Loucy (cell line): ENCODE measurements at regions not wholly inside any gene's neighbourhood (a gene's known extent, or its start where the extent isn't known, plus 50 kb on each side); places are given as distances from the start of the nearest gene placed in this dataset.

Experiments
- H2AFZ ChIP-seq: fragments of 200-600 bp; sonication (generic); 2 replicates; pipeline ENCODE4 v1.6.0; 2016; ENCODE audit warnings: antibody characterized with exemption, mild to moderate bottlenecking, low read length, moderate library complexity
- H3F3A ChIP-seq: fragments of 200-600 bp; 2 replicates; pipeline ENCODE4 v1.6.0; 2016; ENCODE audit warnings: antibody characterized with exemption, low read depth, mild to moderate bottlenecking
- H3K27me3 ChIP-seq: fragments of 200-600 bp; sonication (generic); 2 replicates; pipeline ENCODE4 v1.6.1; 2014; ENCODE audit warnings: low read length, mild to moderate bottlenecking; ENCODE audit not compliant: insufficient read depth, poor library complexity, severe bottlenecking
- H3K36me3 ChIP-seq: fragments of 200-600 bp; sonication (generic); 2 replicates; pipeline ENCODE4 v1.6.1; 2016; ENCODE audit warnings: low read length; ENCODE audit not compliant: insufficient read depth
- H3K4me1 ChIP-seq: fragments of 200-600 bp; sonication (generic); 2 replicates; pipeline ENCODE4 v1.5.1; 2014; ENCODE audit warnings: low read length, mild to moderate bottlenecking; ENCODE audit not compliant: insufficient read depth, poor library complexity, severe bottlenecking
- H3K4me2 ChIP-seq: fragments of 200-600 bp; sonication (generic); 2 replicates; pipeline ENCODE4 v1.6.0; 2014; ENCODE audit warnings: antibody characterized with exemption, low read length, low read depth, mild to moderate bottlenecking; ENCODE audit not compliant: poor library complexity, severe bottlenecking
- H3K4me3 ChIP-seq: fragments of 200-600 bp; sonication (generic); 2 replicates; pipeline ENCODE4 v1.5.1; 2014; ENCODE audit warnings: low read length, mild to moderate bottlenecking, mixed read lengths; ENCODE audit not compliant: poor library complexity, severe bottlenecking
- H3K79me2 ChIP-seq: fragments of 200-600 bp; sonication (generic); 2 replicates; pipeline ENCODE4 v1.6.1; 2014; ENCODE audit warnings: low read length; ENCODE audit not compliant: insufficient read depth
- H3K9ac ChIP-seq: fragments of 200-600 bp; sonication (generic); 2 replicates; pipeline ENCODE4 v1.6.0; 2014; ENCODE audit warnings: mild to moderate bottlenecking, low read depth, low read length, moderate library complexity; ENCODE audit not compliant: poor library complexity, severe bottlenecking
- H3K9me2 ChIP-seq: fragments of 200-600 bp; sonication (generic); replicated peaks from 2 replicates; pipeline ENCODE4 v1.6.1; 2016; ENCODE audit warnings: low read depth, low read length, mixed read lengths
- H3K9me3 ChIP-seq: fragments of 200-600 bp; sonication (generic); 2 replicates; pipeline ENCODE4 v1.6.1; 2014; ENCODE audit warnings: mild to moderate bottlenecking, antibody characterized with exemption, low read length, low read depth; ENCODE audit not compliant: insufficient read depth
- H4K20me1 ChIP-seq: fragments of 200-600 bp; sonication (generic); 2 replicates; pipeline ENCODE4 v1.6.0; 2014; ENCODE audit warnings: antibody characterized with exemption, low read length, mild to moderate bottlenecking; ENCODE audit not compliant: insufficient read depth, poor library complexity, severe bottlenecking
- EZH2phosphoT487 ChIP-seq: fragments of 200-600 bp; IDR thresholded peaks from 2 replicates; pipeline ENCODE4 v1.6.1; 2018; ENCODE audit warnings: antibody characterized with exemption, mild to moderate bottlenecking, moderate library complexity, borderline replicate concordance
- TF ChIP-seq, protein P1 (sequence below): fragments of 200-600 bp; sonication (generic); conservative IDR thresholded peaks from 2 replicates; pipeline ENCODE4 v1.5.1; 2014; ENCODE audit warnings: mild to moderate bottlenecking, antibody characterized with exemption, low read length

- H3K4me1 ChIP-seq: no peaks in the 10 kb centered on the region
- H3K27me3 ChIP-seq: no peaks in the 10 kb centered on the region
- no peaks in the 10 kb centered on the region for H3F3A ChIP-seq
- TF ChIP-seq EZH2phosphoT487: no peak
- TF ChIP-seq, protein P1, sequence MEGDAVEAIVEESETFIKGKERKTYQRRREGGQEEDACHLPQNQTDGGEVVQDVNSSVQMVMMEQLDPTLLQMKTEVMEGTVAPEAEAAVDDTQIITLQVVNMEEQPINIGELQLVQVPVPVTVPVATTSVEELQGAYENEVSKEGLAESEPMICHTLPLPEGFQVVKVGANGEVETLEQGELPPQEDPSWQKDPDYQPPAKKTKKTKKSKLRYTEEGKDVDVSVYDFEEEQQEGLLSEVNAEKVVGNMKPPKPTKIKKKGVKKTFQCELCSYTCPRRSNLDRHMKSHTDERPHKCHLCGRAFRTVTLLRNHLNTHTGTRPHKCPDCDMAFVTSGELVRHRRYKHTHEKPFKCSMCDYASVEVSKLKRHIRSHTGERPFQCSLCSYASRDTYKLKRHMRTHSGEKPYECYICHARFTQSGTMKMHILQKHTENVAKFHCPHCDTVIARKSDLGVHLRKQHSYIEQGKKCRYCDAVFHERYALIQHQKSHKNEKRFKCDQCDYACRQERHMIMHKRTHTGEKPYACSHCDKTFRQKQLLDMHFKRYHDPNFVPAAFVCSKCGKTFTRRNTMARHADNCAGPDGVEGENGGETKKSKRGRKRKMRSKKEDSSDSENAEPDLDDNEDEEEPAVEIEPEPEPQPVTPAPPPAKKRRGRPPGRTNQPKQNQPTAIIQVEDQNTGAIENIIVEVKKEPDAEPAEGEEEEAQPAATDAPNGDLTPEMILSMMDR: no peak
- H3K9me2 ChIP-seq: no peaks in the 10 kb centered on the region
- H3K9ac ChIP-seq: no peak overlapping the region
- no peak overlapping the region for H2AFZ ChIP-seq
- no peaks in the 10 kb centered on the region for H4K20me1 ChIP-seq
- H3K79me2 ChIP-seq: no peaks in the 10 kb centered on the region
- H3K4me3 ChIP-seq: no peak overlapping the region
- H3K36me3 ChIP-seq: no peaks in the 10 kb centered on the region
- no peaks in the 10 kb centered on the region for H3K9me3 ChIP-seq
- no peak overlapping the region for H3K4me2 ChIP-seq
These were observed 192.8 kb downstream of the TBX5 start for GRCh38 chr12:114213055-114213581.

GRCh38 chr12:114209861-114210260 is 196.1 kb downstream of the TBX5 start:
- no peaks in the 10 kb centered on the region for H4K20me1 ChIP-seq
- TF ChIP-seq EZH2phosphoT487: no peak
- TF ChIP-seq, protein P1: no peak

DNA sequence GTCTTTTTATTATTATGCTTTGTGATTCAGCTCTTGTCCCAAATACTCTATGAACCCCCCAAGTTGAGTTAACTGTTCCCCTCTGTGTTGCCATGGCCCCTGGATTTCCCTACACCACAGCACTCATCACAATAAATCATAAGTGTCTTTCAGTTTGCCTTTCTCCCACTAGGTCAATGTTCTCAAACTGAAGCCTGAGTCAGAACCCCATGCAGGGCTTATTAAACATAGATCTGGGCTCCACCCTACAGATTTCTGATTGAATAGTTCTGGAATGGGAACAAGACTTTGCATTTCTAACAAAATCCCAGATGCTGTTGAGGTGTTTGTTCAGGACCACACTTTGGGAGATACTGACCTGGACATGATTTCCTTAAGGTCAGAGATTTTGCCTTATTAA is 199.4 kb downstream of the TBX5 start:
- H3K9me3 ChIP-seq: no peaks in the 10 kb centered on the region
- no peak overlapping the region for H3K4me2 ChIP-seq
- no peak overlapping the region for H3K4me3 ChIP-seq
- no peak overlapping the region for H2AFZ ChIP-seq
- H3K27me3 ChIP-seq: no peaks in the 10 kb centered on the region
- no peaks in the 10 kb centered on the region for H3K36me3 ChIP-seq
- no peaks in the 10 kb centered on the region for H3K79me2 ChIP-seq
- H4K20me1 ChIP-seq: no peaks in the 10 kb centered on the region
- no peaks in the 10 kb centered on the region for H3F3A ChIP-seq
- TF ChIP-seq, protein P1: no peak
- no peaks in the 10 kb centered on the region for H3K4me1 ChIP-seq
- no peak overlapping the region for H3K9ac ChIP-seq
- H3K9me2 ChIP-seq: no peaks in the 10 kb centered on the region

More at GRCh38 chr12:114209861-114210260, 196.1 kb downstream of the TBX5 start:
- H3F3A ChIP-seq: no peaks in the 10 kb centered on the region
- H3K4me1 ChIP-seq: no peaks in the 10 kb centered on the region
- H3K79me2 ChIP-seq: no peaks in the 10 kb centered on the region
- H3K9ac ChIP-seq: no peak overlapping the region
- no peaks in the 10 kb centered on the region for H3K36me3 ChIP-seq
- no peak overlapping the region for H2AFZ ChIP-seq
- H3K9me3 ChIP-seq: no peaks in the 10 kb centered on the region
- H3K4me2 ChIP-seq: no peak overlapping the region
- H3K9me2 ChIP-seq: no peaks in the 10 kb centered on the region
- no peak overlapping the region for H3K4me3 ChIP-seq
- no peaks in the 10 kb centered on the region for H3K27me3 ChIP-seq
